Bone marrow (tissue), 2 donors: ENCODE measurements at regions not wholly inside any gene's neighbourhood (a gene's known extent, or its start where the extent isn't known, plus 50 kb on each side); places are given as distances from the start of the nearest gene placed in this dataset.

Source experiments
- DNase-seq, 2 donors: peaks; one replicate each; lab custom pipeline; 2025; lab: John Stamatoyannopoulos, UW

GRCh38 chr2:16411788-16412187, 253.8 kb downstream of the CYRIA start:
- no peak for DNase-seq

DNA sequence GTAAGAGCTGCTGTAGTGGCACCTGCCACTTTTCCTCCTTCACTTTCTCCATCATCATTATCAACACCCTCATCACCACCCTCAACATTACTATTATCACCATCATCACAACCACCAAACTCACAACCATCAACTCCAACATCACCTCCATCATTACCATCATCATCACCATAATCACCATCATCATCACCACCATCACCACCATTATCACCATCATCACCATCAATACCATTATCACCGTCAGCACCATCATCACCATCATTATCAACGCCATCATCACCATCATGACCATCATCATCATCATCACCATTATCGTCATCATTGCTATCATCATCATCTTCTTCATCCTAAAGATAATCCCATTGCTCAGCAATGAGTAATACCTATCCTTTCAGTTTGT, 255.8 kb downstream of the CYRIA start:
- no peak for DNase-seq

GRCh38 chr2:16409006-16409390, 256.6 kb downstream of the CYRIA start:
- DNase-seq = no peak

DNA sequence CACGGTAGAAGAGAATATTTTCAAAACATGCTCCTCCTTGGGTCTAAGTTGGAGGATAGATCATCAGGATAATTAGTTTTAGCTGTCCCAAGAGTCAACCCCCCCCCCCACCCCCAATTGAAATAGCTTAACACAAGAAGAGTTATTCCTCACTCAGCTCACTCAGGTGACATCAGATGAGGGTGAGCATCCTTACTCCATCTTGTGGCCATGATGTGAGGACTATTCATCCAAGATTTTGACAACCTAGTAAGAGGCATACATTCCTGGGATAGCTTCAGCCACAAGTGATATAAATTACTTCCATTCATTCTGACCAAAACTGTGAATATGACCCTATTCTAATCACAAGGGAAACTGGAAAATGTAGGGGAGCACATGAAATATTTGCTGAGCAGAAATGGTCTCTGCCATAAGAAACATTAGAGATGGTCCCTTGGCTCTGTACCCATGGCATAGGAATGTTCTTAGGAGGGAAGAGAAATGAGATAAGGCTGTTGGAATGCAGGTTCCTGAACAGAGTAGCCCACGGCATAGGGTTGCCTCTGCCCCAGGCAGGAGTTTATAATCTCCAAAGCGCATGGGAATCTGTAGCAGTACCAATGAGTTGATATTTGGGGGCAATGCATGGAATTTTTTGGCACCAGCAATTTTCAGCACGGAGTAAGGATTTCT, 257.2 kb downstream of the CYRIA start:
- no peak for DNase-seq

- no peak for DNase-seq
These were observed 258.3 kb downstream of the CYRIA start for GRCh38 chr2:16407358-16407757.

- DNase-seq = no peak
These were observed 258.9 kb downstream of the CYRIA start for GRCh38 chr2:16406496-16407289.

DNA sequence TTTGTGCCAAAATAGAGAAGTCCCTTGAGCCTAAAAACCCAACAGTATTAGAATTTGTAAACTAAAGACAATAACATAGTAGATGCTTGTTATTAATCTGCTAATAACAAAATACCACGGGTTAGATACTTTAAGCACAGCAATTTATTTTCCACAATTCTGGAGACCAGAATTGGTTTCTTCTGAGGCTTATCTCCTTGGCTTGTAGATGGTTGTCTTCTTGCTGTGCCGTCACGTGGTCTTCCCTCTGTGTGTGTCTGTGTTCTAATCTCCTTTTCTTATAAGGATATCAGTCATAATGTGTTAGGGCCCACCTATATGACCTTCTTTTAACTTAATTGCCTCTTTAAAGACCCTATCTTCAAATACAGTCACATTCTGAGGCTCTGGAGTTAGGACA, 260.1 kb downstream of the CYRIA start:
- DNase-seq = no peak

DNA sequence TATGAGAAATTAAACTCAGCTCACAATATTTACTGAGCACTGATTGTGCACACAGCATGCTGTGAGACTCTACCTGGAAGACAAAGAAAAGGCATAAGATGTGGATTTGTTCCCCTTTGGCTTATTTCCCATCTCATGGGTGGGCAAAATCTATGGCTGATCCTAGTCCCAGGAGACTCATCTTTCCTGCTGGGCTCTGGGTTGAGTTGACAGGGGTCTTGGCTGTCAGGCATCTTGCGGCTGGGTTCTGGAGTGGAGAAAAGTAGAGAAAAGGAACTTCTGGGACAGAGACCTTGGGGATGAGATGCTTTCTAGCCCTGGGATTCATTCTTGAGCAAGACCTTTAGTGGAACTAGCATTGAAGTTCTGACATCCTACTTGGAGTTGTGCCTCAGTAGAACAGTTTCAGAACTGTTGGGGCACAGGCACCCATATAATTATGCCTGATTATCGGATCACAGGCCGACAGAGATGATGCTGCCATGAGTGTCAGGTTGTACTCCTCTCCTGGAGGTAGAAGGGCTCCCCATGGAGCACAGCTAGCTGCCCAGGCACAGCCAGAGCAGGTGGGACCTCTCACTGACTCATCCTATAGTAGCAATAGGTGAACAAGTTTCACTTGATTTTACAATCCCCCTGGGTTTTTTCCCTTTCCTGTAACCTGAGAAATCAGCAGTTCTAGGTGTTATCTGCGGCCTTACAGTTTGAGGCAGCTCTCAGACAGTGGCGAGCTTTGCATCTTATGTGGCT, 260.9 kb downstream of the CYRIA start:
- no peak for DNase-seq

DNA sequence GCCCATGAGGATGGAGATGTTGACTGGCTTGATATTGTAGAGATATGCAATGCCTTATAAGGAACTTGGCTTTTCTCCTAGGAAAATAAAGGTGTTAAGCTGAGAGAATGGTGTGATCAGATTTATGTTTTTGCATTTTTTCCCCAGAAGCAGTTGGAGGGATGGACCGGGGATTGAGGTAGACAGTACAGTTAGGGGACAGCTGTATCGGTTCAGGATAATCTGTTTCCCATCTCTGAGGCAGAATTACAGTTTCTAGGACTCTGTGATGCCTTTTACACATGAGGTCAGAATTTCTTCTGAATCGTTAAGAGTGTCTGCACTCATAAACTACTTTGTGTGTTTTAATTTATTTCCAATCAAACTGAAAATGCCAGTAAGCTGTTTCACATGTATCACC, 261.5 kb downstream of the CYRIA start:
- no peak for DNase-seq

GRCh38 chr2:16402891-16403290, 262.7 kb downstream of the CYRIA start:
- no peak for DNase-seq

- no peak for DNase-seq
These were observed 263.8 kb downstream of the CYRIA start for GRCh38 chr2:16401761-16402300.

- DNase-seq = no peak
These were observed 265.5 kb downstream of the CYRIA start for GRCh38 chr2:16400127-16400623.

- no peak for DNase-seq
These were observed 267.1 kb downstream of the CYRIA start for GRCh38 chr2:16398486-16399043.

DNA sequence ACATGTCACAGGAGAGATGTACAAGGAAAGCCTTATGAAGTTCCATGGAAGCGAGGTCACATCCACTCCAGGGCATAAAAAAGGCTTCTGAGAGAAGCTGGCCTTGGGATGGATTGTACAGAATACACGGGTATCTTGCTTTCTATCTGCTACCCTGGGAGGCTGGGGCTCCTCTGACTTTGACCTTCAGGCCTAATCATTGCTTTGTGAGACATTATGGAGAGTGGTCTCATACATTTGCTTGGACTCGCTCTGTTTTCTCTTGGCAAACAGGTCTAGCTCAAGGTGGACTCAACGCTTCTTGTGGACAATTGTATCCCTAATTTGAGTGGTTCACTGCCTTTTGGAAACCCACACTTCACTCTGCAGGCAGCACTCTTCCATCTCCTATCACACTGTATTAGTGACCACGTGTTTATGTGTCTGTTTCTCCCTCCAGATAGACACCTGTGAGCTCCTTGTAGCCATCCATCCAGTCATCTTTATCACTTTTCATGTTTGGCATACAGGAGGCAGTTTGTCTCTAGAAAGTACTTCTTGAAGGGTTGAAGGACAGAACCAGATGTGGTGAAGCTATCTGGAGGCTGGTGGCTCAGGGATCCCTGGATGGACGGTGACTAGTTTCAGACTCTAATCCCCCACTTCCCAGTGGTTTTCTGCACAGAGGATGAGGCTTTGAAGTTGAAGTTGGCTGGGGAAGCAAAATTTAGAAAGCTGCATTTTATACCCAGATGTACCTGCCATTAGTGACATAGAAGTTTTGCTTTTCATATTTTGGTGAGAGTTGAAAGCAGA, 267.8 kb downstream of the CYRIA start:
- DNase-seq = no peak

DNA sequence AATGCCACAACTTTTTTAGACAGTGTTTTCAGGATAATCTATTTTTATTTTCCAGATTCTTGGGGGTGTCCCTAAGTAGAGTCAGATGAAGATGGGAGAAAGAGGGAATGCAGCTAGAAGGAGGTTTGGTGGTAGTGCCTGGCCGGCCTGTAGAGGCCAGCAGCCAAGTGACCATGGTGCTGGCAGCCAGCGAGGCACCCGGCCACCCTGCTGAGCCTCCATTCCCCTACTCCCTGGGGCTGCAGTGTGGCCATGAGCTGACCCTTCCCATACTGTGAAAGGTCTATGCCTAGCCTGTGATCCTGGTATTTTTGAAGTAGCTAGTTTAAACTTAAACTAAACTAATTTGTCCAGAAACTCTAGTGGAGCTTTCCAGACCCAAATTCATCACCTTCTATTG, 268.6 kb downstream of the CYRIA start:
- no peak for DNase-seq

DNA sequence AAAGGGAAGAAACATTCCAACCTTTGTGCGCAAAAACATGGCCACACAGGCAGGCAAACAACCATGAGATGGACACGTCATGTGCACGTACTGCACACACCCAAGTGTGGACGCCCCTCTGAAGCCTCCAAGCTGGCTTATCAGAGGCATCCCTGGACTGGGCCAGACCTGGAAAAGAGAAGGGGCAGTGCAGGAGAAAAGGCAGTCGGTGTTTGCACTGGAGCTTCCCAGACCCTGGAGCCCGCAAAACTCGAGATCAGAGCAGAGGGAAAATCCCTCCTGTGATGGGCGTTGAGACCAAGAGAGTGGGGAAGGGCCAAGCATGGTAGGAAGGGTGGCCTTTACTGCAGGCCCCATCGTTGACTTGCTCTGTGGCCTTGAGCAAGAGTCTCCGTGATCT, 269.5 kb downstream of the CYRIA start:
- no peak for DNase-seq

DNA sequence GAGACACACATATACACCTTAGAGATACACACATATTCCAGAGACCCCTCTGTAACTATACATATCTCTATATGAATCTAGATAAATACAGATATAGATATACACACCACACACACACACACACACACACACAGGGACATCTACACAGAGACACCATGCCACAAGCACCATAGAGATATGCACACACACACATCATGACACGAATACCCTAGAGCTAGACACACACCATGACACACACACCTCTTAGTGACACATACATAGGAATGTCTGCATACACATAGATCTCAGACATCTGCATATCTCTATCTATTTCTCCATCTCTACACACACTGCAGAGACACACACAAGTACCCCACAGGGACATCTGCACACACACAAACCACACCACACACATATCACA, 270.0 kb downstream of the CYRIA start:
- no peak for DNase-seq

GRCh38 chr2:16394986-16395550, 270.6 kb downstream of the CYRIA start:
- DNase-seq = no peak

GRCh38 chr2:16394072-16394985, 271.3 kb downstream of the CYRIA start:
- no peak for DNase-seq

GRCh38 chr2:16393500-16394071, 272.0 kb downstream of the CYRIA start:
- no peak for DNase-seq
